ENCODE measurements at regions not wholly inside any gene's neighbourhood (a gene's known extent, or its start where the extent isn't known, plus 50 kb on each side); places are given as distances from the start of the nearest gene placed in this dataset.

DNA sequence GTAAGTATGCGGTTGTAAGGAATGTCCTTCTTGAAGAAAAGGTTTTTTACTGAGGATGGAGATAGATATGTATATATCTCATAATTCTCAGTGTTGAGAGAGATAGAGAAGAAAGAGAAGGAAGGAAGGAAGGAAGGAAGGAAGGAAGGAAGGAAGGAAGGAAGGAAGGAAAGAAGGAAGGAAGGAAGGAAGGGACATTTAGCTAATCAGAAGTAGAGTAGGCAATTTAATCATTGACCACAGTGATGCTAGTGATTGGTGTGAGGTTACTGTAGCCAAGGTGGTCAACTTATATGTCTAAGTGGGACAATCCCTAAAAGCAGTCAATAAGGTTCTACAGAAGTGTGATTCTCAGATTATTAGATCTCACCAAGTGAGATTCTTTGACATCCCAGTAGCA, 751.8 kb upstream of the CBLB start (continued):
- no peak for TF ChIP-seq FOSL2 (IDR thresholded peaks at IDR 0.05; ENCODE audit: borderline replicate concordance, low read depth)
- TF ChIP-seq RFX5 (IDR thresholded peaks at IDR 0.05; ENCODE audit: low read length) = no peak
- no peak for TF ChIP-seq TEAD4 (IDR thresholded peaks at IDR 0.05; ENCODE audit: borderline replicate concordance, insufficient read depth)

DNA sequence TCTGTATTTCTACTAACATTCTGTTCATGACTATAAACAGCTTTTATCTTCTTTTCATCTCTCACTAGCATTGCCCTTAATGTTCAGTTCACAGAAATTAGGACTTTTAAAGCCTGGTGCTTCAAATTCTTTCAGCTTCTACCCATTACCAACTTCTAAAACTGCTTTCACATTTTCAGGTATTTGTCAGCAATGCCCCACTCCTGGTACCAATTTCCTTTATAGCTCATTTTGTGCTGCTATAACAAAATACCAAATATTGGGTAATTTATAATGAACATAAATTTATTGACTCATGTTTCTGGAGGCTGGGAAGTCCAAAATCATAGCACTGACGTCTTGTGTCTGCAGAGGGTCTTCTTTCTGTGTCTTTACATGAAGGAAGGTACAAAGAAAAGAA, 753.1 kb upstream of the CCDC54 start:
- Histone ChIP-seq H3K9me3 (peaks cover 13% of the 10 kb centered on the region), H3K9ac (no peak overlapping the region), H3K4me1 (ENCODE audit: control insufficient read depth in 1 of 2, insufficient read depth in 2 of 2, low read depth in 1 of 2, low read length in 1 of 2) (peaks cover 2 to 13% of the 10 kb centered on the region in 2 experiments; a peak in 2 of 4 replicates), H4K20me1 (ENCODE audit: insufficient read depth) (no peaks in the 10 kb centered on the region), H3F3A (replicated peaks; ENCODE audit: insufficient read depth) (no peaks in the 10 kb centered on the region), H3K27me3 (ENCODE audit: insufficient read depth) (no peaks in the 10 kb centered on the region), H3K27ac (ENCODE audit: low read depth in 2 of 2, low read length in 1 of 2) (no peak overlapping the region), H3K79me2 (ENCODE audit: insufficient read depth) (no peaks in the 10 kb centered on the region), H3K9me2 (no peaks in the 10 kb centered on the region), H3K36me3 (replicated peaks in 1 of 2; ENCODE audit: control insufficient read depth in 1 of 2, insufficient read depth in 2 of 2, low read length in 1 of 2) (no peaks in the 10 kb centered on the region), H3K4me2 (no peak overlapping the region), H3K4me3 (ENCODE audit: low read depth in 2 of 2, low read length in 1 of 2) (no peak overlapping the region), H2AFZ (ENCODE audit: low read depth) (no peak overlapping the region)
- TF ChIP-seq FOXM1 (IDR thresholded peaks at IDR 0.05; ENCODE audit: low read depth) = no peak
- TF ChIP-seq SIN3A (IDR thresholded peaks at IDR 0.05; ENCODE audit: borderline replicate concordance, low read depth, low read length) = no peak
- TF ChIP-seq RXRA (IDR thresholded peaks at IDR 0.05; ENCODE audit: borderline replicate concordance, low read depth) = no peak
- no peak for TF ChIP-seq RAD21 (IDR thresholded peaks at IDR 0.05; ENCODE audit: low read length)
- POLR2A ChIA-PET = no interaction called here
- CTCF ChIA-PET = no interaction called here
- DNase-seq = no peak
- WGBS (ENCODE audit: low lambda C conversion rate) = 66% methylated on average over 1 of the region's 1 CpG

DNA sequence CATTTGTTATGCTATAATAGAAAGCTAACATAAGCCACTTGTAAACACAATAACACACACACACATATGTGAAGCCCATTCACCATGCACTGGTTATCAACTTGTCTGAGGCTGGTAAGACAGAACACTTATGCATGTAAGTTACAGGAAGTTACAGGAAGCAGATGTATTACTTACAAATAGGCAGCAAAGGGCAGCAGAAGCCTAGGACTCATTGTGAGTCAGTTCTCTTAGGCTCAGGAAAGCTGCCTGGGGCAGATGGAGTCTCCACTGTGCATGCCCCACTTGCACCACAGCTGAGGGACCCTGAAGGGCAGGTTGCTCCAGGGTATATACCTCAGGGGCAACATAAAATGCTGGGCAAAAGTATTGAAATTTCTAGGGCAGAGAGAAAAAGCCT, 748.8 kb upstream of the CCDC54 start:
- ChIA-PET POLR2A (no interaction called here), CTCF (no interaction called here)
- H3K79me2 ChIP-seq (ENCODE audit: insufficient read depth) = no peaks in the 10 kb centered on the region
- TF ChIP-seq SIN3A (IDR thresholded peaks at IDR 0.05; ENCODE audit: borderline replicate concordance, low read depth, low read length) (no peak), RAD21 (IDR thresholded peaks at IDR 0.05; ENCODE audit: low read length) (peak; percentile 15; the same call in 1 of the 2 replicates)
- H3K27ac ChIP-seq (ENCODE audit: low read depth in 2 of 2, low read length in 1 of 2) = no peak overlapping the region
- no peak overlapping the region for H3K9ac ChIP-seq
- H3K4me2 ChIP-seq = 0 out of 2 replicates have a peak overlapping the region, but pooled peaks have one; percentile 38
- peak overlapping the region; percentile 32; the same call in 1 of the 2 replicates for H2AFZ ChIP-seq (ENCODE audit: low read depth)
- no peaks in the 10 kb centered on the region for H4K20me1 ChIP-seq (ENCODE audit: insufficient read depth)
- peaks cover 2 to 18% of the 10 kb centered on the region in 2 experiments; a peak in 2 of 4 replicates for H3K4me1 ChIP-seq (ENCODE audit: control insufficient read depth in 1 of 2, insufficient read depth in 2 of 2, low read depth in 1 of 2, low read length in 1 of 2)
- no peak overlapping the region for H3K4me3 ChIP-seq (ENCODE audit: low read depth in 2 of 2, low read length in 1 of 2)
- H3K36me3 ChIP-seq (replicated peaks in 1 of 2; ENCODE audit: control insufficient read depth in 1 of 2, insufficient read depth in 2 of 2, low read length in 1 of 2) = no peaks in the 10 kb centered on the region
- H3K9me2 ChIP-seq = no peaks in the 10 kb centered on the region
- H3K27me3 ChIP-seq (ENCODE audit: insufficient read depth) = no peaks in the 10 kb centered on the region
- no peak for DNase-seq
- H3F3A ChIP-seq (replicated peaks; ENCODE audit: insufficient read depth) = no peaks in the 10 kb centered on the region
- H3K9me3 ChIP-seq = peaks cover 13% of the 10 kb centered on the region

DNA sequence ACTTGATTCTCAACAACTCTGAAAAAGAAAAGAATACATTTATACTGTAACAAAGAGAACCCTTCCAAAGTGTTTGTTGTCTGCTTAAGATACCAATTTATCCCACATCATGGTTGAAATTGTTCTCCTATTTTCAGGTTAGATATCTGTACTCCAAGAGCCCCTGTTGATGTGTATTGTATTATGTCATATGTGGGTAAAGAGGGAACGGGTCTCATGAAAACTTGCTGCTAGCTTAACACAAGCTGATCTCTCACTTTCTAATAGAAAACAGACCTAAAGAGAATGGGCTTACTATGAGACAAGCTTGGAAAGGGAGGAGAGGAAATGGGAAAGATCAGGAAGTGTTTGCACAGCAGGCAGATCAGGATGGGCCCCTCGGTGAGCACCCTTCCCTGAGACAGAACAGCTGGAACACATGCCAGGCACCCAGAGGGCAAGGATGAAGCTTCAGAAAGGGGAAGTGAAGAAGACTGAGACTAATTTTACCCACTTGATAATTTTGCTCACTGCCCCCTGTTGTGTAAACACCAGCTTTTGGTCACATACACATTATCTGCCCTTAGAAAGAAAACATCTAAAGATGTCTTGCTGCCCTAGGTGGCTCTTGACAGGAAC, 747.9 kb upstream of the CCDC54 start:
- no peak overlapping the region for H3K4me2 ChIP-seq
- no peaks in the 10 kb centered on the region for H3K9me2 ChIP-seq
- CTCF ChIA-PET = interaction anchor here (0.6 kb wide), 2 partner anchors 278 to 510 kb away, joined by 3 read pairs; no protein-coding TSS in a partner anchor
- no peaks in the 10 kb centered on the region for H4K20me1 ChIP-seq (ENCODE audit: insufficient read depth)
- H3K4me1 ChIP-seq (ENCODE audit: control insufficient read depth in 1 of 2, insufficient read depth in 2 of 2, low read depth in 1 of 2, low read length in 1 of 2) = peaks cover 2 to 18% of the 10 kb centered on the region in 2 experiments; a peak in 2 of 4 replicates
- DNase-seq = no peak
- H3F3A ChIP-seq (replicated peaks; ENCODE audit: insufficient read depth) = no peaks in the 10 kb centered on the region
- no peaks in the 10 kb centered on the region for H3K27me3 ChIP-seq (ENCODE audit: insufficient read depth)
- TF ChIP-seq TEAD4 (IDR thresholded peaks at IDR 0.05; ENCODE audit: borderline replicate concordance, insufficient read depth) (no peak), GATA2 (CRISPR knock-in tag; IDR thresholded peaks at IDR 0.05) (no peak), RAD21 (IDR thresholded peaks at IDR 0.05; ENCODE audit: low read length) (no peak)
- TF ChIP-seq, protein P1, sequence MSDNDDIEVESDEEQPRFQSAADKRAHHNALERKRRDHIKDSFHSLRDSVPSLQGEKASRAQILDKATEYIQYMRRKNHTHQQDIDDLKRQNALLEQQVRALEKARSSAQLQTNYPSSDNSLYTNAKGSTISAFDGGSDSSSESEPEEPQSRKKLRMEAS (IDR thresholded peaks at IDR 0.05; ENCODE audit: low read depth) = no peak
- H3K79me2 ChIP-seq (ENCODE audit: insufficient read depth) = no peaks in the 10 kb centered on the region
- no peak overlapping the region for H3K4me3 ChIP-seq (ENCODE audit: low read depth in 2 of 2, low read length in 1 of 2)
- peak overlapping the region; percentile 60; the same call in 1 of the 2 replicates for H2AFZ ChIP-seq (ENCODE audit: low read depth)
- no peaks in the 10 kb centered on the region for H3K36me3 ChIP-seq (replicated peaks in 1 of 2; ENCODE audit: control insufficient read depth in 1 of 2, insufficient read depth in 2 of 2, low read length in 1 of 2)
- peaks cover 5% of the 10 kb centered on the region for H3K9me3 ChIP-seq
- no peak overlapping the region for H3K27ac ChIP-seq (ENCODE audit: low read depth in 2 of 2, low read length in 1 of 2)
- POLR2A ChIA-PET = no interaction called here
- WGBS (ENCODE audit: low lambda C conversion rate) = 61% methylated on average over 2 of the region's 2 CpGs
- no peak overlapping the region for H3K9ac ChIP-seq

All from SK-N-SH (cell line).